ENCODE measurements at regions not wholly inside any gene's neighbourhood (a gene's known extent, or its start where the extent isn't known, plus 50 kb on each side); places are given as distances from the start of the nearest gene placed in this dataset.

DNA sequence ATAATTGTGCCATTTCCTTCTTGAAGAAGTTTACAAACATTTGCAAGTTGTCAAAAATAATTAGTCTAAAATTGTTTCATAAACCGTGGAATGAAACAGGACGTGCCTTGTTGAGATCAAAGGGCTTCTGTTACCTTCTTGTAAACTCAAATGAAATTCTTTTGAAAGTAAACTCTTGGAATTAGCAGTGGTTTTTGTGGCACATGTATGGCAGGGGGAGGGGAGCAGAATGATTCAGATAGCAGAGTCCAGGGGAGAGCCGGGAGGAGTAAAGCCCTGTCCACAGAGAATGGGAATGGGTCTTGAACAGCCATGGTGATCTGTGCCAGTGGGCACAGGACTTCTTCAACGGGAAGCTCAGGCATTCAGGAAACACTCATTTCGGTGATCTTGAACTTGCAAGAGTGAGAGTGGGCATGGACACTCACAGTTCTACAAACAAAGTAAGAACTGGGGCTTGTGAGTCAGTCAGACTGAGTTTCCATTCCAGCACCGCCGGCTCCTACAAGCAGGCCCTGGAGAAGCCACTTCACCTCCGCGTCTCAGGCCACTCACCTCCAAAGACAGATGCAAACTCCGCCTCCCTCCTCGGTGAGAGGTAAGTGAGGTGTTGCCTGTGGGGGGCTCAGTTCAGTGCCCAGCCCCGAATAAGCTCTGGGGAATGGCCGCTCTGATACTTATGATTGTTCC is 143.1 kb downstream of the CDH26 start:
- TF ChIP-seq, protein P1, sequence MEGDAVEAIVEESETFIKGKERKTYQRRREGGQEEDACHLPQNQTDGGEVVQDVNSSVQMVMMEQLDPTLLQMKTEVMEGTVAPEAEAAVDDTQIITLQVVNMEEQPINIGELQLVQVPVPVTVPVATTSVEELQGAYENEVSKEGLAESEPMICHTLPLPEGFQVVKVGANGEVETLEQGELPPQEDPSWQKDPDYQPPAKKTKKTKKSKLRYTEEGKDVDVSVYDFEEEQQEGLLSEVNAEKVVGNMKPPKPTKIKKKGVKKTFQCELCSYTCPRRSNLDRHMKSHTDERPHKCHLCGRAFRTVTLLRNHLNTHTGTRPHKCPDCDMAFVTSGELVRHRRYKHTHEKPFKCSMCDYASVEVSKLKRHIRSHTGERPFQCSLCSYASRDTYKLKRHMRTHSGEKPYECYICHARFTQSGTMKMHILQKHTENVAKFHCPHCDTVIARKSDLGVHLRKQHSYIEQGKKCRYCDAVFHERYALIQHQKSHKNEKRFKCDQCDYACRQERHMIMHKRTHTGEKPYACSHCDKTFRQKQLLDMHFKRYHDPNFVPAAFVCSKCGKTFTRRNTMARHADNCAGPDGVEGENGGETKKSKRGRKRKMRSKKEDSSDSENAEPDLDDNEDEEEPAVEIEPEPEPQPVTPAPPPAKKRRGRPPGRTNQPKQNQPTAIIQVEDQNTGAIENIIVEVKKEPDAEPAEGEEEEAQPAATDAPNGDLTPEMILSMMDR (IDR thresholded peaks at IDR 0.05; ENCODE audit: insufficient read depth, low read length, poor library complexity, severe bottlenecking) = no peak
- TF ChIP-seq EZH2phosphoT487 (conservative IDR thresholded peaks at IDR 0.05; ENCODE audit: low read length) = no peak
